H1 (cell line): ENCODE measurements at regions not wholly inside any gene's neighbourhood (a gene's known extent, or its start where the extent isn't known, plus 50 kb on each side); places are given as distances from the start of the nearest gene placed in this dataset.

Source experiments
- CTCF ChIA-PET: fragments of 300-600 bp; sonication (Branson Sonifier 250); formaldehyde crosslinking; loops from one replicate; lab custom pipeline; 2021; ENCODE audit not compliant: partially characterized antibody; lab: Charles Lee
- POLR2A ChIA-PET: fragments of 300-600 bp; sonication (Branson Sonifier 250); formaldehyde crosslinking; loops from one replicate; lab custom pipeline; 2021; ENCODE audit warnings: inconsistent platforms; ENCODE audit not compliant: partially characterized antibody; lab: Charles Lee
- DNase-seq, 2 experiments: peaks; one replicate each; pipeline versions ENCODE4 v3.0.0 to v3.0.0-alpha.2; 2010 to 2022; ENCODE audit warnings: low spot score in 2 of 2, low read depth in 1 of 2, mixed read lengths in 1 of 2
- FAIRE-seq: peaks from 2 replicates; lab custom pipeline; 2011; peaks lifted over from hg19 to GRCh38; lab: Jason Lieb, UNC
- H2AFZ ChIP-seq: 2 replicates; pipeline ENCODE4 v1.8.1; 2012; ENCODE audit warnings: low read length, inconsistent platforms
- H2AK5ac ChIP-seq: 2 replicates; pipeline ENCODE4 v1.6.1; 2013; ENCODE audit warnings: low read depth, low read length
- H2BK120ac ChIP-seq: replicated peaks from 2 replicates; pipeline ENCODE3; 2013; ENCODE audit warnings: low read depth, low read length, inconsistent platforms
- H2BK12ac ChIP-seq: 2 replicates; pipeline ENCODE4 v1.6.1; 2013; ENCODE audit warnings: low read depth, low read length
- H2BK15ac ChIP-seq: 2 replicates; pipeline ENCODE4 v1.6.1; 2013; ENCODE audit warnings: low read length
- H2BK20ac ChIP-seq: 2 replicates; pipeline ENCODE4 v1.6.1; 2013; ENCODE audit warnings: low read length
- H2BK5ac ChIP-seq: 2 replicates; pipeline ENCODE4 v1.6.1; 2013; ENCODE audit warnings: low read depth, low read length
- H3K14ac ChIP-seq: 2 replicates; pipeline ENCODE4 v1.6.1; 2013; ENCODE audit warnings: inconsistent platforms; ENCODE audit not compliant: insufficient read length
- H3K18ac ChIP-seq: 2 replicates; pipeline ENCODE4 v1.6.1; 2013; ENCODE audit warnings: low read length; ENCODE audit errors: extremely low read depth
- H3K23ac ChIP-seq: 2 replicates; pipeline ENCODE4 v1.6.1; 2013; ENCODE audit warnings: inconsistent platforms; ENCODE audit not compliant: insufficient read length
- H3K23me2 ChIP-seq: 2 replicates; pipeline ENCODE4 v1.6.1; 2013; ENCODE audit warnings: low read depth, low read length
- H3K27ac ChIP-seq: 2 replicates; pipeline ENCODE4 v1.6.1; 2011; ENCODE audit warnings: low read depth, low read length, inconsistent platforms
- H3K27me3 ChIP-seq, 4 experiments: replicated peaks in 1 of 4; 1 replicate in 1 of 4; 2 replicates in 3 of 4; pipeline versions ENCODE4 v1.6.1 to v1.8.1; 2011 to 2013; ENCODE audit warnings: low read length in 3 of 4, mild to moderate bottlenecking in 3 of 4, inconsistent platforms in 2 of 4, mixed read lengths in 2 of 4, moderate library complexity in 1 of 4; ENCODE audit not compliant: control insufficient read depth in 3 of 4, insufficient read depth in 3 of 4; ENCODE audit errors: extremely low read depth in 1 of 4
- H3K36me3 ChIP-seq, 4 experiments: 2 replicates each; pipeline versions ENCODE4 v1.6.1 to v1.8.1; 2011 to 2013; ENCODE audit warnings: mild to moderate bottlenecking in 4 of 4, low read length in 3 of 4, moderate library complexity in 2 of 4, control low read depth in 1 of 4, inconsistent platforms in 1 of 4; ENCODE audit not compliant: insufficient read depth in 4 of 4, control insufficient read depth in 2 of 4
- H3K4ac ChIP-seq: replicated peaks from 2 replicates; pipeline ENCODE3; 2013; ENCODE audit warnings: low read length, low read depth, mixed read lengths, inconsistent platforms; ENCODE audit not compliant: insufficient read length
- H3K4me1 ChIP-seq, 4 experiments: replicated peaks in 1 of 4; 1 replicate in 1 of 4; 2 replicates in 3 of 4; pipeline versions ENCODE4 v1.6.1 to v1.8.1; 2011 to 2013; ENCODE audit warnings: low read length in 3 of 4, inconsistent platforms in 2 of 4, mixed read lengths in 1 of 4; ENCODE audit not compliant: insufficient read depth in 4 of 4, control insufficient read depth in 3 of 4
- H3K4me2 ChIP-seq, 2 experiments: 2 replicates each; pipeline versions ENCODE4 v1.6.1 to v1.8.1; 2011 to 2013; ENCODE audit warnings: low read depth in 2 of 2, low read length in 2 of 2, control low read depth in 1 of 2, inconsistent platforms in 1 of 2, mild to moderate bottlenecking in 1 of 2; ENCODE audit not compliant: insufficient read depth in 1 of 2
- H3K4me3 ChIP-seq, 4 experiments: fragments of 200-600, 300-600 bp in 1 of 4; sonication (generic), shearing (Covaris generic), sonication (Bioruptor Twin) in 1 of 4; 2 replicates each; pipeline versions ENCODE4 v1.5.1 to v1.8.1; 2011 to 2016; ENCODE audit warnings: low read length in 4 of 4, low read depth in 3 of 4, control low read depth in 2 of 4, inconsistent platforms in 2 of 4, mild to moderate bottlenecking in 2 of 4, mixed read lengths in 1 of 4, moderate library complexity in 1 of 4; ENCODE audit not compliant: insufficient read depth in 2 of 4; ENCODE audit errors: extremely low read depth in 1 of 4
- H3K56ac ChIP-seq: replicated peaks from 2 replicates; pipeline ENCODE3; 2013; ENCODE audit warnings: low read depth, mild to moderate bottlenecking, mixed read lengths, low read length, inconsistent platforms; ENCODE audit not compliant: insufficient read length
- H3K79me1 ChIP-seq: 2 replicates; pipeline ENCODE4 v1.6.1; 2013; ENCODE audit warnings: low read depth, low read length, control low read depth
- H3K79me2 ChIP-seq, 2 experiments: 2 replicates each; pipeline versions ENCODE4 v1.6.1 to v1.8.1; 2012 to 2013; ENCODE audit warnings: low read length in 2 of 2, mild to moderate bottlenecking in 2 of 2, inconsistent platforms in 1 of 2; ENCODE audit not compliant: insufficient read depth in 2 of 2, control insufficient read depth in 1 of 2
- H3K9ac ChIP-seq, 4 experiments: replicated peaks in 1 of 4; 1 replicate in 1 of 4; 2 replicates in 3 of 4; pipeline versions ENCODE4 v1.6.1 to v1.8.1; 2011 to 2013; ENCODE audit warnings: low read depth in 3 of 4, low read length in 3 of 4, control low read depth in 2 of 4, mild to moderate bottlenecking in 2 of 4, moderate library complexity in 2 of 4, inconsistent platforms in 1 of 4; ENCODE audit errors: extremely low read depth in 1 of 4
- H3K9me3 ChIP-seq, 2 experiments: 2 replicates each; pipeline versions ENCODE4 v1.6.1 to v1.8.1; 2012 to 2013; ENCODE audit warnings: mild to moderate bottlenecking in 2 of 2, moderate library complexity in 2 of 2, control low read depth in 1 of 2, inconsistent platforms in 1 of 2, low read depth in 1 of 2, low read length in 1 of 2, mixed read lengths in 1 of 2; ENCODE audit not compliant: insufficient read depth in 2 of 2
- H4K20me1 ChIP-seq, 2 experiments: replicated peaks in 1 of 2; 2 replicates each; pipeline versions ENCODE3 to v1.8.1; 2011 to 2013; ENCODE audit warnings: inconsistent platforms in 2 of 2, low read length in 2 of 2, mild to moderate bottlenecking in 1 of 2; ENCODE audit not compliant: insufficient read depth in 2 of 2, control insufficient read depth in 1 of 2
- H4K5ac ChIP-seq: 2 replicates; pipeline ENCODE4 v1.6.1; 2013; ENCODE audit warnings: low read length, low read depth, mixed read lengths, inconsistent platforms; ENCODE audit not compliant: insufficient read length
- H4K8ac ChIP-seq: 2 replicates; pipeline ENCODE4 v1.8.0; 2013; ENCODE audit warnings: mild to moderate bottlenecking, moderate library complexity, low read length, inconsistent platforms; ENCODE audit not compliant: insufficient read depth; ENCODE audit errors: extremely low read depth
- H4K91ac ChIP-seq: replicated peaks from 2 replicates; pipeline ENCODE3; 2013; ENCODE audit warnings: low read length, mixed read lengths, inconsistent platforms; ENCODE audit not compliant: insufficient read length
- HDAC6 ChIP-seq: IDR thresholded peaks from one replicate; pipeline ENCODE4 v1.7.1; 2012; ENCODE audit warnings: low read depth, mild to moderate bottlenecking, inconsistent platforms, low read length, moderate library complexity
- WGBS, 2 experiments: shearing (Covaris generic) in 1 of 2; methylation state at CpG; one replicate each; pipeline versions ENCODE4 v1.1.6 to v1.1.7; 2013 to 2015; ENCODE audit warnings: low lambda C conversion rate in 2 of 2, mixed read lengths in 2 of 2, inconsistent platforms in 1 of 2, low coverage in 1 of 2, missing lambda C conversion rate in 1 of 2; ENCODE audit not compliant: insufficient replicate concordance in 2 of 2, insufficient coverage in 1 of 2, insufficient read length in 1 of 2; ENCODE audit errors: extremely low coverage in 1 of 2, missing lambda C conversion rate in 1 of 2; 5-methylcytosine and 5-hydroxymethylcytosine counted together

GRCh38 chr2:129035992-129036391 is 717.3 kb upstream of the HS6ST1 start:
- DNase-seq (no peak), FAIRE-seq (no peak)
- Histone ChIP-seq H3K56ac (no peak overlapping the region), H3K4me1 (no peaks in the 10 kb centered on the region), H3K23ac (no peak overlapping the region), H2BK12ac (no peak overlapping the region), H3K4me3 (no peak overlapping the region), H2BK20ac (no peak overlapping the region), H2BK120ac (no peak overlapping the region), H3K18ac (no peak overlapping the region), H4K8ac (no peak overlapping the region), H3K4ac (no peak overlapping the region), H3K79me2 (no peaks in the 10 kb centered on the region), H2BK15ac (no peak overlapping the region), H2AFZ (no peak overlapping the region), H4K5ac (no peak overlapping the region), H3K14ac (no peak overlapping the region), H2BK5ac (no peak overlapping the region), H3K9ac (no peak overlapping the region), H3K27me3 (no peaks in the 10 kb centered on the region), H2AK5ac (no peak overlapping the region), H3K36me3 (no peaks in the 10 kb centered on the region), H3K9me3 (no peaks in the 10 kb centered on the region), H4K20me1 (no peaks in the 10 kb centered on the region), H3K4me2 (no peak overlapping the region), H3K27ac (no peak overlapping the region), H3K23me2 (no peaks in the 10 kb centered on the region), H4K91ac (no peak overlapping the region), H3K79me1 (no peaks in the 10 kb centered on the region)
- CTCF ChIA-PET = interaction anchor here (1.2 to 1.6 kb wide), 2 partner anchors 14 to 158 kb away, joined by 4 to 5 read pairs; no protein-coding TSS in a partner anchor
- 82% methylated on average over 3 of the region's 3 CpGs; no CpG with 5 or more reads in 1 of the 2 experiments for WGBS, 2 experiments
- POLR2A ChIA-PET = interaction anchor here (0.7 kb wide), 1 partner anchor 534 kb away, joined by 3 read pairs; no protein-coding TSS in a partner anchor
- TF ChIP-seq HDAC6 = no peak
